ACHN (cell line): ENCODE measurements at regions not wholly inside any gene's neighbourhood (a gene's known extent, or its start where the extent isn't known, plus 50 kb on each side); places are given as distances from the start of the nearest gene placed in this dataset.

ENCODE experiments used
- DNase-seq: peaks from one replicate; pipeline ENCODE4 v3.0.0-alpha.2; 2015
- in situ Hi-C: cut with HindIII; loops from 2 replicates; pipeline ENCODE4 v1.10.0; 2017; ENCODE audit warnings: low sequenced_read_pairs, low pct_ligation_motif_present, low pct_unique_long_range_greater_than_20kb

DNA sequence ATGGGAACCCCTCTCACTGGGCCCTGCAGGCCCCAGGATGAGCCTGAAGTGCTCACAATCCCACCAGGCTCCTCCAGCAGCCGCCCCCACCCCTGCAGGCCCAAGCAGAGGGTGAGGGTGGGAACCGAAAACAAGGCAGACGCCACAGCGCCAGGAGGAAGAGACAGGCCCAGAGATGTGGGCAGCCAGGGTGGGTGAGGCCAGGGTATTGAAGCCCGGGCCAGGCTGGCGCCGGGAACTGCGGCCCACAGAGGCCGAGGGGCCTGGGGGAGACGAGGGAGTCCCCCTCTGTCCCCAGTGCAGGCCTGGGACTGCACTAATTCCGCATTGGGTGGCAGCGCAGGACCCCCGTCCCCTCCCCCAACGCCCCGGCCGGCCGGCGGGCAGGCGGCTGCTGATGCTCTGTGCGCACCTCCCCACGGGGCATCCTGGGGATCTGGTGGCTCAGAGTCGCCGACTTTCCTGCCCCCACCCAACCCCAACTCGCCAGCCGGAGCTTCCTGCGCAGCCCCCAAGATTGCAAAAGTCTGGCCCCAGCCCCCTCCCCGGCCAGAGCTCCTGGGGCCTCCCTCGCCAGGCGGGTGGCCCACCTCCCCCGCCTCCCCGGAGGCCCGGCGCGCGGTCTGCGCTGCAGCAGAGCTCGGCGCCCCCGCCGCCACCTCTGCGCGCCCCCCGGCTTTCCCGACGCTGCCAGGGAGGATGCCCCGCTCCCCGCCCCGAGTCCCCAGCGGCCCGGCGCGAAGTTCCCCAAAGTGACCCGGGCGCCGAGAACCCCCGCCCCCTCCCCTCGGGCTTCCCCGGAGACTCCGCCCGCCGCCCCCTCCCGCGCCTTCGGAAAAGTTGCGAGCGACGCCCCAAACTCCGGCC is 107.8 kb downstream of the ENGASE start:
- in situ Hi-C loops, result loop anchor here (25.0 kb wide), 2 partner anchors 130 to 205 kb away; no protein-coding TSS in a partner anchor

DNA sequence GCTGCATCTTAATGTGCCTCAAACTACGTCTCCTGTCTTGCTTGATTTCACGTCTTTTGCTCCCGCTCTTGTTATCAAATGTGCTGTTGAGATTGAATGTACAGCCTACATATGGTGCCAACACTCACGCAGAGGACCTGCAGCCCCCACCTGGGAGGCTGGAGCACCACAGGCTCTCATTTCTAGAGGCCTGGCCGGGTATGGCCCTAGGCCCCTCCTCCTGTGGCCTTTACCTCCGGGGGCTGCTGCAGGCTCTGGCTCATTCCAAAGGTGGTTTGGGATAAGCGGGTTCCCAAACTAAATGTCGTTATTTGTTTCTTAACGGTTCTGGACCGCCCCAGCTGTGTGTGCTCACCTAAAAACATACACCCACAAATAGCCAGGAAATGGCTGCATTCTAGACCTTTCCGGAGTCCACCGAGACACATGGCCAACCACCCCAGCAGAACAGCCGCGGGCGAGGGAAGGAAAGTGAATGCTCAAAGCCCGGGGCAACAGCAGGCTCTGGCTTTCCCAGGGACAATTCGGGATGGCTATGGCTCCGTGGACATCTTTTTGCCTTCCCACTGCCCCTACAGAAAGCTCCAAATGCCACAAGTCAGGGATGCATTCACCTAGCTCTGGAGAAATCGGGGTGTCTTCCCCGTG is 105.9 kb downstream of the ENGASE start:
- in situ Hi-C loops, result loop anchor here (25.0 kb wide), 2 partner anchors 132 to 207 kb away; no protein-coding TSS in a partner anchor
- DNase-seq, result no peak

More for the DNA sequence above, 107.8 kb downstream of the ENGASE start:
- DNase-seq, result no peak

DNA sequence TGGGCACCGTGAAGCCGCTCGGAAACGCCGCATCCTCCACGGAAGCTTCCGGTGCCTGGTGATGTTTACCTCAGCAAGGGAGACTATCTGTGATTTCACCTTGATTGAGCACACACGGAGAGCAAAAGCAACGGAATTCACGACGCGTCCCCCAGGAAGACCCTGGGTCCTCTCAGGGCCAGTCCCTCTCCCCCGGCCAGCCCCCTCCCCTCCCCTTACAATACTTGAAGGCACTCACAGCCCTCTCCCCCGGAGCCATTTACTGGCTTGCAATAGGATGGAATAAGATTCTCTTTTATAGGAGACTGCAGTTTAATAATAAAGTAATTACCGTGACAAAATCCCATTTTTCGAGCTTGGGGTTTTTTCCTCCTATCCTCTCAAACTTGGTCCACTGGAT is 104.7 kb downstream of the ENGASE start:
- DNase-seq, result no peak
- in situ Hi-C loops, result loop anchor here (25.0 kb wide), 2 partner anchors 133 to 208 kb away; no protein-coding TSS in a partner anchor

DNA sequence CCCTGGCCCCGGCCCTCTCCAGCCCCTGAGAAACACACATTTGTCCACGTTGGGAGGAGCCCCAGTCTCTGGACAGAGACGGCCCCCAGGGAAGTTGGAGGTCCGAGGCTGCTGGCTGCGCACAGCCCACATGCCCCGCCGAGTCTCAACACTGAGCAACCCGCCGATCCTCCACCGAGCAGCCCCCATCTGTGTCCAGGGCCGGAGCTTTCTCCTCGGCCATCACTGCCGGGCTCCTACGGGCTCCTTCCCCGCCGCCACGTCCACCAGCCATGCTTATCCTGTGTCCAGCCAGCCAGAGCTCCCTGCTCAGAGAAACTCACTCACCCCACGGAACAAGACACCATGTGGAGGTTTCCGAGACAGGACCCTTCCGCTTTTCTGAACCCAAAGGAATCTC is 103.3 kb downstream of the ENGASE start:
- in situ Hi-C loops, result loop anchor here (25.0 kb wide), 2 partner anchors 134 to 209 kb away; no protein-coding TSS in a partner anchor
- DNase-seq, result no peak

DNA sequence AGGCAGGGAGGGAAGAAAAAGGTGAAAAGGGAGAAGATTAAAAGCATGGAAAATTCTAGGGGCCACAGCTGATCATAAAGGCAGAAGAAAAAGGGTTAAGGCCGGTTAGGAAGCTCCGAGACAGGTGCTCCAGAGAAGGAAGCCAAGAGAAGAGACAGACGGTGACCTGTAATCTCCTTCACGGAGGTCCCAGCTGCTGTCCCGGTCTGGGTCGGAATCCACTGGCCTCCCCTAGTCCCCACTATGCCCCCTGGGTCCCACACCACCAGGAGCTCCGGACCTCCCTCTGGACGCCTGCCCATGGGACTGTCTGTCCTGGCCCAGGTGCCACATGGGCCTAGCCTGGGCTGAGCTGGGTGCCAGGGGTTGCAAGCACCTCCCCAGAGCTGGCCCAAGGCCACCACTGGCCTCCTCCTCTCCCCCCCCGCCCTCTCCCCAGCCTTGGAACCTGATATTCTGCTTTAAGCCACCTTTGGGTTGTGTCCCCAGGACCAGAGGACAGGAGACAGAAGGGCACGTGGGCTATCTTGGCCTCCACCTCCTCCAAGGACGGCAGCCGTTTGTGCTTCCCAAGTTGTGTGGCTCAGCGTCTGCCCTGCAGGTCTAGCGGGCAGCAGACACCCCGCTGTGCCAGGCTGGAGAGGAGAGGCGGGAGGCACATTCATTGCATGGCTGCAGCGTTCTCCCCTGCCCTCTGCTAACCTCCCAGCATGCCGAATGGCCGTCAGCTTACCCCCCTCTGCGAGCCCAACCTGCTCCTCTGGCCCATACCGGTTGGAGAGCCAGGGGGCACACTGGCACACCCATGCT is 102.4 kb downstream of the ENGASE start:
- no peak for DNase-seq
- in situ Hi-C loops, result loop anchor here (25.0 kb wide), 2 partner anchors 135 to 210 kb away; no protein-coding TSS in a partner anchor

DNA sequence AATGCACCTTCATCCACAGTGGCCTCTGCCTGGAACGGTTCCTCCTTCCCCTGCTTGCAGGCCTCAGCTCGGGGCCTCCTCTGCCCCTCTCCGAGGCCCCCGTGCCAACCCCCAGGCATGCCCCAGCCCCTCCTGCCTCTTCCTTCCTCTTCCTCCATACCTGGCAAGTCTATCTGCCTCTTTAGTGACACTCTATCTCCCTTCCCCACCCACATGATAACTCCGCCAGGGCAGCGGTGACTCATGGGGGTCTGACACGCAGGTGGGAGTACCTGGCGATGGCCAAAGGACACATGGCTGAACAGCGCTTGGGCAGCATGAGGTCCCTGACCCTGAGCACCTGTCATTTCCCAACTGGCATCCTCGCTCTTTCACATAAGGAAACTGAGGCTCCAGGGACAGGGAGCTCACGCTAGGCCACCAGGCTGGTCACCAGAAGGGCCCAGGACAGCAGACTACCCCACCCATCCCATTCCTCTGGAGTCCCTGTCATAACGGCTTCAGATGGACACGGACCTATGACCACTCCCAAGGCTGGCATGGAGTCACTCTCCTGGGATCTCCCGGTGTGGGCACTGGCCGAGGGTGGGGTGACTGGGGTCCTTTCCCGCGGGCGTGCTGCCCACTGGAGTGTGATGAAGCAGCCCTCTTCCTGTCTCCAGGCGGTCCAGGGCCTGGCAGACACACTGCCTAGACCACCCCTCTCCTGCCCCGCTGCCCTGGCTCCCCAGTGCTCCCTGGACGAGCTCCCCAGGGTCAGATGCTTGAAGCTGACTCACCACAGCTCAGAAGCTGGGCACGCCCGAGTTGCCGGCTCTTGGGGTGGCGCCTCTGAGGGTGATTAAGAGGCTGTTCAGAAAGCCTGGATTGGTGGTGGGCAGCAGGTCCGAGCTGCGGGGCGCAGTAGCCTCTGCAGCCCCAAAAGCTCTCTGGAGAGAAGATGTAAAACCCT is 100.6 kb downstream of the ENGASE start:
- peak; percentile 68 for DNase-seq
- in situ Hi-C loops, result loop anchor here (25.0 kb wide), 2 partner anchors 137 to 212 kb away; no protein-coding TSS in a partner anchor

DNA sequence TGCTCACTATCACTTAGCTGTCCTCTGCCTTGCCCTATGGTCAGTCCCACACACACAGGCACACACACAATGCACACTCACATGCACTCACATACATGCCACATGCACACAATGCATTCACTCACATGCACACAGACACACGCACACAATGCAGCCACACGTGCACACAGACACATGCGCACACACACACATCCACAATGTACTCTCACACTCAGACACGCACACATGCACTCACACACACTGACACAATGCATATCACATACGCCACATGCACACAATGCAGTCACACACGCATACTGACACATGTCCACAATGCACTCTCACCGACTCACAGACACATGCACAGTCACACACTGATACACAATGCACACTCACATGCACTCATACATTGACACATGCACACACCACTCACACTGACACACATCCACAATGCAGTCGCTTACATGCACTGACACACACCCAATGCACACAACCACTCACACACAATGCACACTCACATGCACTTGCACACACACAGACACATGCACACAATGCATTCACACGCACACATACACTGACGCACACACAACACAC is 99.7 kb downstream of the ENGASE start:
- no peak for DNase-seq
- in situ Hi-C loops, result no loop called here

DNA sequence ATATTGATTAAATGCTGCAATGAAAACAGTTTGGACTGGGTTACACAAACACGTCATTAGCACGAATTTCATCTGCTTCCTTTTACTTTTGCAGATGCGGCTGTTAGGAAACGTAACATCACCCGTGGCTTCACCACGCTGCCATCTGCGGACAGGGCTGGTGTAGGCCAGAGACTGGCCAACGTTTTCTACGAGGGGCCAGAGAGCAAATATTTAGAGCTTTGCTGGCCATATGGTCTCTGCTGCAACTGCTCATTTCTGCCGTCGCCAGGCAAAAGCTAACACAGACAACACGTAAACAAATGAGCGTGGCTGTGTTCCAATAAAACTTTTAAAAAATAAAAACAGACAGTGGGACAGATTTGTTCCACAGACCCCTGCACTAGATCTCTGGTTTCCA is 96.6 kb downstream of the ENGASE start:
- in situ Hi-C loops, result no loop called here
- no peak for DNase-seq

DNA sequence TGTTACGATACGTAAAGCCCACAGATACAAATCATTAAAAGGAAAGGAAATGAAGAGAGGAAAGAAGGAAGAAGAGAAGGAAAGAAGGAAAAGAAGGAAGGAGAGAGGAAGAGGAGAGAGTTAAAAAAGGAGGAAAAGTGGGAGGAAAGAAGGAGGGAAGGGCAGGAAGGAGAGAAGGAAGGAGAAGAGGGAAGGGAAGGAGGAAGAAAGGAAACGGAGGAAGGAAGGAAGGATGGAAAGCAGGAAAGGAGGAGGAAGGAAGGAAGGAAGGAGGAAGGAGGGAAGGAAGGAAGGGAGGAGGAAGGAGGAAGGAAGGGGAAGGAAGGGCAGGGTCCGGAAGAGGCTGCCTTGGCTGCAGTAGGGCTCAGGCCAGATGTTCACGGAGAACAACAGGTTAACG is 95.2 kb downstream of the ENGASE start:
- in situ Hi-C loops, result no loop called here
- no peak for DNase-seq

DNA sequence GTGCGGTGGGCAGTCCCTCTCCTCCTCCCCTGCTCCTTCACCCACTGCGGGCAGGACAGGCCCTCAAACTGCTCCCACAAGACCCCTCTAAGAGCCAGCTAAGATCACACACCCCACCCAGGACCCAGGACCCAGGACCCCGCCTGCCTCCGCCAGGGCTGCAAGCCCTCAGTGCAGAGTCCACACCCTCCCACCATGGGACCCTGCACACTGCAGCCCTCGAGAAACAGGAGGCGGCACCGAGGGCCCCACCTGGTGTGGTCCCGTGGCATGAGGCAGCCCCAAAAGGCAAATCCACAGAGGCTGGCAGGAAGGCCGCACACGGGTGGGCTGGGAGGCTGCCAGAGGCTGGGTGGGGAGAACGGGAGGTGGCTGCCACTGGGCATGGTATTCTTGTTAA is 94.7 kb downstream of the ENGASE start:
- in situ Hi-C loops, result no loop called here

DNA sequence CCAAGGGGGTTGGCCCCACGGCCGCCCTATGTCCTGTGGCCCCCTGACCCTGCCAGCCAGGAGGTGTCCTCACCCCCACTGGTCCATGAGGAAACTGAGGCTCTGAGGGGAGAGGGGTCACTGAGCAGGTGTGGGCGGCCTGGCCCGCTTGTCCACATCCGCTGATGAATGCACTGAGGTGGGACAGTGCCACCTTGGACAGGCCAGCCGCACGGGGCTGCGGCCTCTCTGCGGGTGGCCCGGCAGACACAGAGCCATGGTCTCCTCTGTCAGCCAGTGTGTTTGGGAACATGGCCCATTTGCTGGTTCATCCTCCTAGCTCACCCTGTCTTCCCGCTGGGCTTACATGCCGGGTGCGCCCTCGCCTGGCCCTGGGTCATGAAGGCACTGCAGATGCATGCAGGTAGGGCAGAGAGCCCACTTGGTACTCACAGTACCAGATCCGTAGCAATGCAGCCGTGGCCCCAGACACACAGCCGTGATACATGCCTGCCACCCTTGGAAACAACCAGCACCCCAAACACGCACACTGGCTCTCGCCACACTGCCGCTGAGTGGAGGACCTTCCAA is 93.9 kb downstream of the ENGASE start:
- in situ Hi-C loops, result no loop called here
- peak; percentile 32 for DNase-seq

More for the DNA sequence above, 94.7 kb downstream of the ENGASE start:
- no peak for DNase-seq

DNA sequence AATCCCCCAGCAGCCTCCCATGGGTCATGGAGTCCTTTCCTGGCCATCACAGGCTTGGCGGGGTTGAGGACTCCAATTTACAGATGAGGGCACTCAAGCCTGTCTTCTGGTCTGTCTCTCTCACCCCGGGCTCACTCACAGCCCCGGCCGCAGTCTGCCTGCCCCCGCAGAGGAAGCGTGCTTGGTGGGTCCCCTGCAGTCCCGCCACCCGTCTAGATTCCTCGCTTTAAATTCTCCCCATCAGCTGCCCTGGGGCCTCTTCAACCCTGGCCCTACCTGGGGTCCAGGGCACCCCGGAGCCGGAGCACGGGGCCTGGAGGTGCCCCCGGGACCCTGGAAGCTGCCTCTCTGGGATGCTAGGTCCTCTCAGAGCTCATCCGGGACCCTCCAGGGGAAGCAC is 92.9 kb downstream of the ENGASE start:
- DNase-seq, result no peak
- in situ Hi-C loops, result no loop called here

DNA sequence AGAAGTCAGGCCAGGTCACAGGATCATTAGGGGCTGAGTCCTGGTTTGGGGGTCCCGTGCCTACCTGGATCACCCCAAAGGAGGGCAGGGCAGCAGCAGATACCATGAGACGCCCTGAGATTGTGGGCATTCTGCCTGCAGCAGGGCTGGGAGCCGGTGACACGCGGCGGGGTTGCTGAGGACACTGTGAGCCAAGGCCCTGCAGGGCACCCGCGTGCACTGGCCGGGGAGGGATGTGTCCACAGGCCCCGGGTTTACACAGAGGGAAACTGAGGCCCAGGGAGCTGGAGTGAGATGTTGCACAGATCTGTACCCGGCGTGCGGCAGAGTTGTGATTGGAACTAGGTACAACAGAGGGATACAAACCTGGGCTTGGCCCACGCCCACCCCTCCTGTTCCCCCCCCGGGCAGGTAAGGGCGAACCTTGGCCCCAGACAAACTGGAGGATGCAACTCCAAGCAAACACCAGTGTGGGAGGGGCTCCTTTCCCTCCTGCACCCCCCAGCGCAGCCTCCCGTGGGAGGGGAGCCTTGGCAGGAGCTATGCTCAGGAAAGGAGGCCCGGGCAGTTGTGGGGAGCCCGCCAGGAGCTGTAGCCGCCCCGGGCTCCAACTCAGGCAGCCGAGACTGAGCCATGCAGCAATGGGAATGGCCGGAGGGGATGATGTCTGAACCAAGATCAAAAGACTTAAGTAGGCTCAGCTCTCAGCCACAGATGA is 91.3 kb downstream of the ENGASE start:
- in situ Hi-C loops, result no loop called here
- DNase-seq, result no peak

DNA sequence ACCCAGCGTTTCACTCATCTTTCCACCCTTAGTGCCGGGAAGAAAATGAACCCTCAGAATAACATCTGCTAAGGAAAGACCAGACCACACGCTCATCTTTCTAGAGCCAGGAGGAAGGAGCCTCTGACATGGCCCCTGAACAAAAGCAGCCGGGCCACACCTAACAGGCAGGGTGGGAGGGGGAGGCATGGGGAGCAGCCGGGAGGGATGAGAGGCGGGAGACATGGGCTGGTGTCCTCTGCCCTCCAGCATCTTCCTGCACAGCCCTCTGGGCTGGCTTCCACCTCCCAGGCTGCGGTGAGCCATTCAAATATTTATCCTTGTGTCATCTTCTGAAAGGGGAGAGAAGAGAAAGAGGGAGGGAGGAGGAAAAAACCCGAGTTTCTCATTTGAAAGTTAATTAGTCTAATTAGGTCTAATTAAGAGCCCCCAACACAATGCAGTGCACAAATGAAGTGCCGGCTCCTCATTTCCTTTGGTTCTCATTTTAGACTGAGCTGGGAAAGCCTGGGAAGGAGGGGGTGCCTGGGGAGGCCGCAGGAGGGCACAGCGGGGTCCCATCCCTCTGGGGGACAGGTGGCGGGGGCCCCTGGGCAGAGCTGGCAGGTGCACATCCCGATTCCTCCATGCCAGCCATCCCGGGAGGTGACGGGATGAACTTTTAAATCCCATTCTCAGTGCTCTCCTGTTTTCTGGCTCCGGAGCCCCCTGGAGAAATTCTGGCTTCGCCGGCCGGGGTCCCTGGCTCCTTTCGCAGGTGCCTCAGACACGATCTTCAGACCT is 90.5 kb downstream of the ENGASE start:
- in situ Hi-C loops, result no loop called here
- DNase-seq, result no peak

DNA sequence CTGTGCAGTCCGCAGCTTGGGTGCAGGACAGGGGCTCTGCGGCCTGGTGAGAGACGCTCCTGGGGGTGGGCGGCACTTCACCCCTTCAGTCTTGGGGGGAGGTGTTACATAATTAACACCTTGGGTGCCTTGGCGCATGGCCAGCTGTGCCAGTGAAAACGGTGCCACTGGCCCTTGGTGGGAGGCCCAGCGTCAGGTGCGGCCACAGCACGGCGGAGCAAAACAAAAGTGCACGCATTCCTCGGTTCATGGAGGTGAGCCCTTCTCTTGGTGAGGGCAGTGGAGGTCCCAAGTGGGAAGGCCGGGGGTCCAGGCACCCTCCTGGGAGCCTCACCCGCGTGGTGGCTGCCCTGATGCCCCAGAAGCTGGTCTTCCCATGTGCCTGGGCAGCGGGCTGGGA is 89.8 kb downstream of the ENGASE start:
- in situ Hi-C loops, result no loop called here
- no peak for DNase-seq

DNA sequence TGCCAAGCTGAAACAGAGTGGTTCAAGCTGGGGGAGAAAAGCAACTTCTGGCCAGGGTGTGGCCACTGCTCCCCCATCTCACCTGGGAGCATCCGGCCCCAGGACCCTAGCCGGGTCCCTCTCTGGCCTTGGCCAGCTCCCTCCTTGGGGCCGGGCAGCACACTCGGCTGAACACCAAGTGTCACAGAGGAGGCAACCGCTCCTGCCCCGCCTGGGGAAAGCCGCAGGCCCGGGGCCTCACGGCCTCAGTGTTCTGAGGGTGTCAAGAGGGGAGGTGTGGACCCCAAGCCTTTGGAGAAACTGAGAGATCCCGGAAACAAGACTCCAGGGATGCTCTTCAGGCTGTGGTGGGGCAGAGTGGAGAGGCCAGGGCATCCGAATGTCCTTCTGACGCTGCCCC is 88.4 kb downstream of the ENGASE start:
- in situ Hi-C loops, result no loop called here
- DNase-seq, result no peak
